K562 (cell line): ENCODE measurements at regions not wholly inside any gene's neighbourhood (a gene's known extent, or its start where the extent isn't known, plus 50 kb on each side); places are given as distances from the start of the nearest gene placed in this dataset.

Experiments used
- ATAC-seq: fragments of 200-7000 bp; cut with Tn5 transposase; 3 replicates; pipeline ENCODE4 v1.9.1; 2020; ENCODE audit warnings: moderate library complexity
- BruUV-seq: library from RNA; stranded (reverse); fragments of 400-500 nt; replicated peaks from 2 replicates; lab custom pipeline; 2021; lab: Mats Ljungman, UMichigan
- CTCF ChIA-PET: fragments of 300-600 bp; formaldehyde crosslinking; extraction: SDS; loops from one replicate; lab custom pipeline; 2021; ENCODE audit warnings: low intra/inter-chr PET ratio; lab: Yijun Ruan, JAX
- POLR2A ChIA-PET: fragments of 300-600, 350-650 bp; sonication (Branson Sonifier 250); formaldehyde crosslinking; extraction: SDS; loops from one replicate; lab custom pipeline; 2021; ENCODE audit warnings: antibody characterized with exemption, inconsistent platforms; lab: Yijun Ruan, JAX
- DNase-seq, 4 experiments: peaks; one replicate each; pipeline versions ENCODE4 v3.0.0 to v3.0.0-alpha.2; 2011 to 2018; ENCODE audit warnings: low spot score in 3 of 4, mixed read lengths in 3 of 4; ENCODE audit errors: extremely low read depth in 1 of 4
- FAIRE-seq: peaks from 2 replicates; lab custom pipeline; 2011; peaks lifted over from hg19 to GRCh38; lab: Jason Lieb, UNC
- H2AFZ ChIP-seq: 2 replicates; pipeline ENCODE4 v1.6.0; 2011; ENCODE audit warnings: low read depth, low read length, control low read depth, inconsistent platforms
- H3K27ac ChIP-seq: fragments of 200-600 bp; 3 replicates; pipeline ENCODE4 v1.8.0; 2011; ENCODE audit warnings: low read depth, mild to moderate bottlenecking, control low read depth, inconsistent platforms, low read length, moderate library complexity, mixed read lengths; ENCODE audit errors: extremely low read depth
- H3K27me3 ChIP-seq, 2 experiments: fragments of 300-600 bp in 1 of 2; 2 replicates in 1 of 2; 3 replicates in 1 of 2; pipeline versions ENCODE4 v1.6.0 to v1.8.0; 2011; ENCODE audit warnings: inconsistent platforms in 2 of 2, low read length in 2 of 2, mild to moderate bottlenecking in 1 of 2, mixed read lengths in 1 of 2, moderate library complexity in 1 of 2; ENCODE audit not compliant: control insufficient read depth in 2 of 2, insufficient read depth in 2 of 2
- H3K36me3 ChIP-seq: fragments of 300-600 bp; 3 replicates; pipeline ENCODE4 v1.8.0; 2011; ENCODE audit warnings: mild to moderate bottlenecking, low read length, inconsistent platforms; ENCODE audit not compliant: control insufficient read depth, insufficient read depth
- H3K4me1 ChIP-seq, 2 experiments: fragments of 200-600 bp in 1 of 2; replicated peaks in 1 of 2; 2 replicates in 1 of 2; 3 replicates in 1 of 2; pipeline versions ENCODE4 v1.5.1 to v1.8.0; 2011; ENCODE audit warnings: inconsistent platforms in 2 of 2, low read length in 2 of 2, mild to moderate bottlenecking in 1 of 2, mixed read lengths in 1 of 2, moderate library complexity in 1 of 2; ENCODE audit not compliant: control insufficient read depth in 2 of 2, insufficient read depth in 2 of 2
- H3K4me2 ChIP-seq: 2 replicates; pipeline ENCODE4 v1.6.1; 2011; ENCODE audit warnings: low read length, control low read depth, inconsistent platforms, mixed read lengths; ENCODE audit not compliant: insufficient read depth
- H3K4me3 ChIP-seq: fragments of 200-600 bp; sonication (generic), shearing (Covaris generic); 2 replicates; pipeline ENCODE4 v1.5.1; 2016; ENCODE audit warnings: control low read depth, inconsistent platforms
- H3K79me2 ChIP-seq: fragments of 200-600 bp; 3 replicates; pipeline ENCODE4 v1.8.0; 2011; ENCODE audit warnings: low read length, inconsistent platforms; ENCODE audit not compliant: control insufficient read depth, insufficient read depth
- H3K9ac ChIP-seq, 2 experiments: 2 replicates each; pipeline versions ENCODE4 v1.6.0 to v1.6.1; 2011; ENCODE audit warnings: low read depth in 2 of 2, low read length in 2 of 2, control low read depth in 1 of 2, inconsistent platforms in 1 of 2, mild to moderate bottlenecking in 1 of 2, mixed read lengths in 1 of 2; ENCODE audit not compliant: insufficient read depth in 1 of 2
- H3K9me1 ChIP-seq: one replicate; pipeline ENCODE4 v1.6.0; 2011; ENCODE audit warnings: inconsistent platforms, mild to moderate bottlenecking, low read length, moderate library complexity; ENCODE audit not compliant: control insufficient read depth, insufficient read depth
- H3K9me3 ChIP-seq: replicated peaks from 2 replicates; pipeline ENCODE4 v1.5.1; 2011; ENCODE audit warnings: low read depth, low read length, inconsistent platforms; ENCODE audit not compliant: control insufficient read depth, insufficient read depth
- H4K20me1 ChIP-seq: replicated peaks from 2 replicates; pipeline ENCODE4 v1.6.1; 2011; ENCODE audit warnings: low read length, inconsistent platforms, mixed read lengths; ENCODE audit not compliant: control insufficient read depth, insufficient read depth
- BHLHE40 ChIP-seq: IDR thresholded peaks from 2 replicates; pipeline ENCODE4 v1.6.1; 2011; ENCODE audit warnings: low read length, improper control_type of control experiment
- BRD4 ChIP-seq: fragments of 200-600 bp; sonication (generic); IDR thresholded peaks from 2 replicates; pipeline ENCODE4 v1.6.1; 2017; ENCODE audit warnings: inconsistent platforms
- FOXA3 ChIP-seq, 2 experiments: fragments of 450-650 bp in 1 of 2; sonication (generic) in 1 of 2; formaldehyde crosslinking; IDR thresholded peaks in 1 of 2; conservative IDR thresholded peaks in 1 of 2; 2 replicates each; pipeline versions ENCODE4 v1.4.0 to v1.8.0; 2020 to 2022; ENCODE audit warnings: mild to moderate bottlenecking in 2 of 2, missing genetic modification reagents in 1 of 2
- FOXJ2 ChIP-seq: fragments of 200-800 bp; sonication (Bioruptor generic); IDR thresholded peaks from 2 replicates; pipeline ENCODE4 v1.6.1; 2016; ENCODE audit warnings: missing genetic modification characterization, missing compliant biosample characterization
- GTF2F1 ChIP-seq: IDR thresholded peaks from 2 replicates; pipeline ENCODE4 v1.6.1; 2011; ENCODE audit warnings: low read depth, low read length, improper control_type of control experiment
- KDM1A ChIP-seq, 2 experiments: fragments of 450-650 bp; IDR thresholded peaks; 2 replicates each; pipeline ENCODE4 v1.6.1; 2016; ENCODE audit warnings: mild to moderate bottlenecking in 2 of 2
- TRIM28 ChIP-seq: fragments of 450-650 bp; IDR thresholded peaks from 2 replicates; pipeline ENCODE4 v1.6.1; 2017
- ZNF217 ChIP-seq: sonication (generic); formaldehyde crosslinking; IDR thresholded peaks from 2 replicates; pipeline ENCODE4 v1.8.0; 2022; ENCODE audit warnings: mild to moderate bottlenecking, missing genetic modification reagents
- ZNF584 ChIP-seq: fragments of 200-800 bp; sonication (Bioruptor generic); IDR thresholded peaks from 2 replicates; pipeline ENCODE4 v1.6.1; 2016; ENCODE audit warnings: low read depth, mild to moderate bottlenecking, missing genetic modification characterization, missing compliant biosample characterization
- ZNF766 ChIP-seq: fragments of 200-800 bp; sonication (Bioruptor generic); conservative IDR thresholded peaks from 2 replicates; pipeline ENCODE4 v1.6.1; 2016; ENCODE audit warnings: missing genetic modification characterization, missing compliant biosample characterization
- WGBS: fragments of 100-300 bp; shearing (Covaris generic); methylation state at CpG from one replicate; pipeline ENCODE4 v1.1.6; 2016; ENCODE audit warnings: low coverage, mixed read lengths; ENCODE audit not compliant: insufficient coverage; ENCODE audit errors: missing lambda C conversion rate; 5-methylcytosine and 5-hydroxymethylcytosine counted together
- in situ Hi-C: fragments of 300-500 bp; cut with MboI; formaldehyde crosslinking; loops from 4 replicates; pipeline ENCODE4 v1.15.0; 2018; ENCODE audit warnings: inconsistent platforms, mixed read lengths
- intact Hi-C: fragments of 100-400 bp; cut with micrococcal nuclease; formaldehyde crosslinking; loops from 2 replicates; pipeline ENCODE4 v1.14.2; 2022
- TF ChIP-seq, protein P1 (sequence below): fragments of 450-650 bp; IDR thresholded peaks from 2 replicates; pipeline ENCODE4 v1.6.1; 2014; ENCODE audit warnings: low read depth, mild to moderate bottlenecking, moderate library complexity, borderline replicate concordance
- TF ChIP-seq, protein P2 (sequence below), 2 experiments: fragments of 450-650 bp in 1 of 2; IDR thresholded peaks; 2 replicates each; pipeline ENCODE4 v1.6.1; 2011 to 2017; ENCODE audit warnings: low read depth in 2 of 2, antibody characterized with exemption in 1 of 2, borderline replicate concordance in 1 of 2, low read length in 1 of 2, mild to moderate bottlenecking in 1 of 2, mixed read lengths in 1 of 2; ENCODE audit not compliant: control insufficient read depth in 1 of 2

DNA sequence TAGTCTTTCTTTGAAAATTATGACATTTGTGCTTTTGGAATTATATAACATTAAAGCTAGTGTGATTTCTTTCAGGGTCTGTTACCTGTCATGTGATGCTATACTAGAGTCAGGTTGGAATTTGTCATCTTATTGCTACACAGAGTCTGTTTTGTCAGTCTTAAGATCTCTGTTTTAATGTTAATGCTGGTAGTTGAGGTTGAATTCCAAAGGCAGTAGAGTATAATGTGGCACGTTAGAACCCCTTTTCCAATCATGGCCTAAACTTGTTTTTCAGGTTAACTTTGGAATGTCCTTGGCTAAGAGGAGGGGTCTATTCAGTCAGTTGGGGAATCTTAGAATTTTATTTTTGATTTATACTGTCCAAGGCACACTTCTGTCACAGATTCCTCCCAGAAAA lies 258.5 kb downstream of the PABPC4L start:
- no peaks in the 10 kb centered on the region for H3K36me3 ChIP-seq
- FAIRE-seq = no peak
- no peaks in the 10 kb centered on the region for H4K20me1 ChIP-seq
- H3K9me1 ChIP-seq = no peaks in the 10 kb centered on the region
- 7% methylated on average over 1 of the region's 1 CpG for WGBS
- no peak for ATAC-seq
- ChIA-PET CTCF (no interaction called here), POLR2A (no interaction called here)
- BruUV-seq = no TSS peak
- no peaks in the 10 kb centered on the region for H3K27me3 ChIP-seq
- TF ChIP-seq FOXJ2 (tag) (no peak), FOXA3 (CRISPR knock-in tag; conservative IDR thresholded peaks at IDR 0.05 in 1 of 2, IDR thresholded peaks at IDR 0.05 in 1 of 2) (no peak), ZNF217 (no peak), ZNF584 (no peak), KDM1A (IDR thresholded peaks at IDR 0.05) (no peak), BRD4 (no peak), ZNF766 (CRISPR knock-in tag) (no peak), GTF2F1 (no peak), BHLHE40 (no peak), TRIM28 (no peak)
- TF ChIP-seq, protein P1, sequence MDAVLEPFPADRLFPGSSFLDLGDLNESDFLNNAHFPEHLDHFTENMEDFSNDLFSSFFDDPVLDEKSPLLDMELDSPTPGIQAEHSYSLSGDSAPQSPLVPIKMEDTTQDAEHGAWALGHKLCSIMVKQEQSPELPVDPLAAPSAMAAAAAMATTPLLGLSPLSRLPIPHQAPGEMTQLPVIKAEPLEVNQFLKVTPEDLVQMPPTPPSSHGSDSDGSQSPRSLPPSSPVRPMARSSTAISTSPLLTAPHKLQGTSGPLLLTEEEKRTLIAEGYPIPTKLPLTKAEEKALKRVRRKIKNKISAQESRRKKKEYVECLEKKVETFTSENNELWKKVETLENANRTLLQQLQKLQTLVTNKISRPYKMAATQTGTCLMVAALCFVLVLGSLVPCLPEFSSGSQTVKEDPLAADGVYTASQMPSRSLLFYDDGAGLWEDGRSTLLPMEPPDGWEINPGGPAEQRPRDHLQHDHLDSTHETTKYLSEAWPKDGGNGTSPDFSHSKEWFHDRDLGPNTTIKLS = no peak
- TF ChIP-seq, protein P2, sequence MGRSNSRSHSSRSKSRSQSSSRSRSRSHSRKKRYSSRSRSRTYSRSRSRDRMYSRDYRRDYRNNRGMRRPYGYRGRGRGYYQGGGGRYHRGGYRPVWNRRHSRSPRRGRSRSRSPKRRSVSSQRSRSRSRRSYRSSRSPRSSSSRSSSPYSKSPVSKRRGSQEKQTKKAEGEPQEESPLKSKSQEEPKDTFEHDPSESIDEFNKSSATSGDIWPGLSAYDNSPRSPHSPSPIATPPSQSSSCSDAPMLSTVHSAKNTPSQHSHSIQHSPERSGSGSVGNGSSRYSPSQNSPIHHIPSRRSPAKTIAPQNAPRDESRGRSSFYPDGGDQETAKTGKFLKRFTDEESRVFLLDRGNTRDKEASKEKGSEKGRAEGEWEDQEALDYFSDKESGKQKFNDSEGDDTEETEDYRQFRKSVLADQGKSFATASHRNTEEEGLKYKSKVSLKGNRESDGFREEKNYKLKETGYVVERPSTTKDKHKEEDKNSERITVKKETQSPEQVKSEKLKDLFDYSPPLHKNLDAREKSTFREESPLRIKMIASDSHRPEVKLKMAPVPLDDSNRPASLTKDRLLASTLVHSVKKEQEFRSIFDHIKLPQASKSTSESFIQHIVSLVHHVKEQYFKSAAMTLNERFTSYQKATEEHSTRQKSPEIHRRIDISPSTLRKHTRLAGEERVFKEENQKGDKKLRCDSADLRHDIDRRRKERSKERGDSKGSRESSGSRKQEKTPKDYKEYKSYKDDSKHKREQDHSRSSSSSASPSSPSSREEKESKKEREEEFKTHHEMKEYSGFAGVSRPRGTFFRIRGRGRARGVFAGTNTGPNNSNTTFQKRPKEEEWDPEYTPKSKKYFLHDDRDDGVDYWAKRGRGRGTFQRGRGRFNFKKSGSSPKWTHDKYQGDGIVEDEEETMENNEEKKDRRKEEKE (IDR thresholded peaks at IDR 0.05; ENCODE audit: borderline replicate concordance in 1 of 2, control insufficient read depth in 1 of 2, low read depth in 2 of 2, low read length in 1 of 2) = no peak
- no peaks in the 10 kb centered on the region; the same call in 1 of the 2 replicates for H3K9me3 ChIP-seq
- H3K9ac ChIP-seq = no peak overlapping the region
- H2AFZ ChIP-seq = no peak overlapping the region
- in situ Hi-C loops = no loop called here
- no peak overlapping the region for H3K4me2 ChIP-seq
- H3K27ac ChIP-seq = no peak overlapping the region
- H3K4me1 ChIP-seq = no peaks in the 10 kb centered on the region
- DNase-seq = no peak
- H3K79me2 ChIP-seq = no peaks in the 10 kb centered on the region
- intact Hi-C loops = no loop called here
- H3K4me3 ChIP-seq = no peak overlapping the region
